Fibroblast of the aortic adventitia (primary cell): ENCODE measurements at regions not wholly inside any gene's neighbourhood (a gene's known extent, or its start where the extent isn't known, plus 50 kb on each side); places are given as distances from the start of the nearest gene placed in this dataset.
A peak's percentile ranks its signal among the peaks of the same experiment; 100 is the strongest.

ENCODE experiments used
- DNase-seq: peaks from one replicate; pipeline ENCODE4 v3.0.0-alpha.2; 2010; ENCODE audit warnings: low read depth
- H3K4me3 ChIP-seq: 2 replicates; pipeline ENCODE4 v1.5.1; 2011; ENCODE audit warnings: low read depth, mild to moderate bottlenecking, control low read depth, low read length, moderate library complexity
- TF ChIP-seq, protein P1 (sequence below): IDR thresholded peaks from 2 replicates; pipeline ENCODE4 v1.5.1; 2011; ENCODE audit warnings: mild to moderate bottlenecking, low read length, control low read depth, inconsistent platforms; ENCODE audit not compliant: insufficient read depth

DNA sequence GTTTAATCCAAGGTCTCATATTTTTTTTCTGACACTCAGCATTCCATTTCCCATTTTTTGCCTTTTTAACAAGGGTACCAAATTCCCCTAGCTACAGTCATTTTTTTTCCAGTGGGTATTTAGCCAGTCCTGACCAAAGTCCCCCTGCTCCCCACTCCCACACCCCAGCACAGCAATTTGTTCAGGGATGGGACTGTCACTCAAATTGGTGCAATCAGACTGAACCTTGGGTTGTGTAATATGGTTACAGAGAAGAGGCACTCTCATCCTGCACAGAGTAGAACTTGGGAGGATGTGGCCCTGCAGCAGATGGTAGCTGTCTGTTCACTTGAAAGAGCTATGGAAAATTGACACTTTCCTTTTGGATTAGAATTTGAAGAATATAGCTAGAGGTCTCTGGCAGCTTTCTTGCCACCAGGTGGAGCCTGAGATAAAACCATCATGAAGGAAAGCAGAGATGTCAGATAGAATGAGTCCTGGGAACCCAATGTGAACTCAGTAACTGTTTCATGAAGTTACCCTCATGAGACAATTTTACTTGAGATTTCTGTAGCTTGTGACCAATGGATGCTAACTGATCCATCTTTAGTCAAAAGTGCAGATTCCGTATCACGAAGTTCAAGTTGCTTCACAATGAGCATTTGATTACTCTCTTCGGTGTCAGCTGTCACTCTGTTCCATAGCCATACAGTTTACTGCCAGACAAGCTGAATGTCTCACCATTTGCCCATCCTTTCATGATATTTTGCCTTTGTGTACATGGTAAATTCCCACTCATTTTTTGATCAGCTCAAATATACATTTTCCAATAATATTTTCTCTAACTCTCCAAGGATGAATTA is 394.0 kb upstream of the SYT1 start:
- no peak overlapping the region for H3K4me3 ChIP-seq
- DNase-seq: peak; percentile 68
- TF ChIP-seq, protein P1, sequence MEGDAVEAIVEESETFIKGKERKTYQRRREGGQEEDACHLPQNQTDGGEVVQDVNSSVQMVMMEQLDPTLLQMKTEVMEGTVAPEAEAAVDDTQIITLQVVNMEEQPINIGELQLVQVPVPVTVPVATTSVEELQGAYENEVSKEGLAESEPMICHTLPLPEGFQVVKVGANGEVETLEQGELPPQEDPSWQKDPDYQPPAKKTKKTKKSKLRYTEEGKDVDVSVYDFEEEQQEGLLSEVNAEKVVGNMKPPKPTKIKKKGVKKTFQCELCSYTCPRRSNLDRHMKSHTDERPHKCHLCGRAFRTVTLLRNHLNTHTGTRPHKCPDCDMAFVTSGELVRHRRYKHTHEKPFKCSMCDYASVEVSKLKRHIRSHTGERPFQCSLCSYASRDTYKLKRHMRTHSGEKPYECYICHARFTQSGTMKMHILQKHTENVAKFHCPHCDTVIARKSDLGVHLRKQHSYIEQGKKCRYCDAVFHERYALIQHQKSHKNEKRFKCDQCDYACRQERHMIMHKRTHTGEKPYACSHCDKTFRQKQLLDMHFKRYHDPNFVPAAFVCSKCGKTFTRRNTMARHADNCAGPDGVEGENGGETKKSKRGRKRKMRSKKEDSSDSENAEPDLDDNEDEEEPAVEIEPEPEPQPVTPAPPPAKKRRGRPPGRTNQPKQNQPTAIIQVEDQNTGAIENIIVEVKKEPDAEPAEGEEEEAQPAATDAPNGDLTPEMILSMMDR: peak; percentile 63

DNA sequence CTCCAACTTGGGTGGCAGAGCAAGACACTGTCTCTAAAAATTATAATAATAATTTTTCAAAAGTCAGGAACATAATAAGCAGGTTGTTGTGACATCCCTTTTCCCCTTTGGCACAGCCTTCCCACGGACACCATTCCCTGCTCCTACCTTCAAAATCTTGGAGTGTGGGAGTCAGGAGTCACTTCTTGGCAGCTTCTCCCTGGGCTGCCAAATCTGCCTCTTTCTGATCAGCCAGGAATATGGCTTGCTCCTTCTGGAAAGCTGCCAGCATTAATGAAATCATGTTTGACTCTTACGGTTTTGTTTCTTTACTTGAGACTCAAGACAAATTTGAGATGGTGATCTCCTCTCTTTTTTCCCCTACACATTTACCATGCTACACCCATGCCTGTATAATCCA is 391.4 kb upstream of the SYT1 start:
- TF ChIP-seq, protein P1: no peak
- no peak overlapping the region for H3K4me3 ChIP-seq
- peak; percentile 63 for DNase-seq

DNA sequence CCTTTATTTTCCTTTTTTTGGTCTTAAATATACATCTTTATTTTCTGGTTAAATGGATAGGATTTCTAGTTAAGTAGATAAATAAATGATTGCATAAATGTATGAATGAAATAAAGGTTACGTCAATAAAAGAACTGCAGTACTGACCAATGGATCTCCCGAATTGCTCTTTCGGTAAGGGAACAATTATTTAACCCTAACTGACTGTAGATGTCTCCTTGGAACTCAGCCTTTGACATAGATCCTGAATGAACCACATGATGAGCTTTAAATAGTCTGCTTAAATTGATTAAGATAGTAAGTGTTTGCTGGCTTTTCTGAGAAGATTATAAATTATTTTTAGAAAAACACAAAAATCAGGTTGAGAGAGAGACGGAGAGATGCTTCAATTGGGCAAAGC is 391.0 kb upstream of the SYT1 start:
- H3K4me3 ChIP-seq: no peak overlapping the region
- DNase-seq: no peak
- TF ChIP-seq, protein P1: no peak

GRCh38 chr12:78483767-78484315 is 380.7 kb upstream of the SYT1 start:
- DNase-seq: no peak
- TF ChIP-seq, protein P1: no peak

DNA sequence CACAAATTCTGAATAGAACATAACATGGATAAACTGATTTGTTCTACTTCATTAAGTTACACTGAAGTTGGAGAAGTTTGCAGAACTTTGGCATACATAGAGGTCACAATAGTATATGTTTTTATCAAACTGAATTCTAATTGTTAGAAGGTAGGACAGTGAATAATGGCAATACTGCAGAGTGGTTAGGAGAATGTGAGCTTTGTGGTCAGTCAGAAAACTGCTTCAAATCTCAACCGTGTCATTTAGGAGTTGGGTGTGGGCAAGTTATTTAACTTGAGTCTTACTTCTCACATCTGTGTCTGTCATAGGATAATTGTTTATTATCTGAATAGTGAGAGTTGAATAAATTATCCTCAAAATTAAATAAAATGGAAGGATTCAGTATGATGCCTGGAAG is 374.6 kb upstream of the SYT1 start:
- no peak for DNase-seq
- TF ChIP-seq, protein P1: no peak
- H3K4me3 ChIP-seq: no peak overlapping the region

More at GRCh38 chr12:78483767-78484315, 380.7 kb upstream of the SYT1 start:
- H3K4me3 ChIP-seq: no peak overlapping the region

GRCh38 chr12:78490861-78491260 is 373.7 kb upstream of the SYT1 start:
- no peak overlapping the region for H3K4me3 ChIP-seq
- TF ChIP-seq, protein P1: no peak
- peak; percentile 16 for DNase-seq
